AG04450 (cell line): ENCODE measurements at regions not wholly inside any gene's neighbourhood (a gene's known extent, or its start where the extent isn't known, plus 50 kb on each side); places are given as distances from the start of the nearest gene placed in this dataset.
A peak's percentile ranks its signal among the peaks of the same experiment; 100 is the strongest.

Experiments used
- CTCF ChIA-PET: fragments of 300-600, 350-600 bp; formaldehyde crosslinking; extraction: SDS; loops from one replicate; lab custom pipeline; 2022; ENCODE audit warnings: antibody characterized with exemption, inconsistent platforms; lab: Charles Lee
- POLR2A ChIA-PET: fragments of 350-600 bp; formaldehyde crosslinking; extraction: SDS; loops from one replicate; lab custom pipeline; 2021; ENCODE audit warnings: antibody characterized with exemption, inconsistent platforms; lab: Yijun Ruan, JAX
- DNase-seq: peaks from one replicate; pipeline ENCODE4 v3.0.0-alpha.2; 2011; ENCODE audit warnings: low read depth, low spot score
- H3K27ac ChIP-seq: one replicate; pipeline ENCODE4 v1.5.1; 2012; ENCODE audit warnings: low read depth, low read length, control low read depth
- H3K27me3 ChIP-seq: one replicate; pipeline ENCODE4 v1.6.0; 2012; ENCODE audit warnings: low read length; ENCODE audit not compliant: control insufficient read depth, insufficient read depth
- H3K4me3 ChIP-seq: 2 replicates; pipeline ENCODE4 v1.5.1; 2011; ENCODE audit warnings: mild to moderate bottlenecking, low read depth, low read length, control low read depth
- H3K9me3 ChIP-seq: 2 replicates; pipeline ENCODE4 v1.5.1; 2012; ENCODE audit warnings: low read length; ENCODE audit not compliant: control insufficient read depth, insufficient read depth
- TF ChIP-seq, protein P1 (sequence below): IDR thresholded peaks from 2 replicates; pipeline ENCODE4 v1.5.1; 2011; ENCODE audit warnings: low read depth, low read length, control low read depth, inconsistent platforms

DNA sequence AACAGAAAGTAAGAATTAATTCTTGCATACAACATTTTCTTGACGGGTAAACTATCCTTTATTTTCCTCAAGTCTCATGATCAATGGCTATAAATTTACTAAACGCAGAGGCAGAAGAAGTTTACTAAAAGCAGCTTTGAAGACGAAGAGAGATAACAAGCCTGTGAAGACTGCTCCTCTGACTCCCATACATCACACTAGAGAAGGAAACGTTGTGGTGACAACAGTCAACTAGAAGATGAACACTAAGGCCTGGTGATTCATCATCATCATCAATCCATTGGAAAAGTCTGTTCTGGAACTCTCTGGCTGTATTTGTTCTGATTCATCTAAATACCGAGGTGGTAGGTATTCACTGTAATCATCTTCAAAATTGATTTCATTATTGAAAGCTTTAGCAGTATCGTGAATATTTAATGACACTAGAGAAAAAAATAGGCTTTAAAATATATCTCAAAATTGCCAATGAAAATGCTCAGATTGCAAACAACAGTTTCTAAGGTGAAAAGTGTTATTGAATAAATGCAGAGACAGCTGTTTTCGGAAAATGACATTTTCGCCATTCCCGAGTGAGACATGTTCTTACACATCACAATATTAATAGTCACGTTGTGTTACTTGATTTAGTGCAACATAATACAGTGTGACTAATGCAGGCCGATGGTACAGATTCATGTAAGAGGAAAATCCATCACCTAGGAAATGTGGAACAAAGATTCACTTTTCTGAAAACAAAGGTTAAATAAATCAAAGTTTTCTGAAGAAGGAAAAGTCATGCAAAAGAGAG is 260.5 kb downstream of the C12orf50 start:
- Histone ChIP-seq H3K9me3 (no peaks in the 10 kb centered on the region), H3K4me3 (no peak overlapping the region), H3K27me3 (no peaks in the 10 kb centered on the region), H3K27ac (no peak overlapping the region)
- TF ChIP-seq, protein P1, sequence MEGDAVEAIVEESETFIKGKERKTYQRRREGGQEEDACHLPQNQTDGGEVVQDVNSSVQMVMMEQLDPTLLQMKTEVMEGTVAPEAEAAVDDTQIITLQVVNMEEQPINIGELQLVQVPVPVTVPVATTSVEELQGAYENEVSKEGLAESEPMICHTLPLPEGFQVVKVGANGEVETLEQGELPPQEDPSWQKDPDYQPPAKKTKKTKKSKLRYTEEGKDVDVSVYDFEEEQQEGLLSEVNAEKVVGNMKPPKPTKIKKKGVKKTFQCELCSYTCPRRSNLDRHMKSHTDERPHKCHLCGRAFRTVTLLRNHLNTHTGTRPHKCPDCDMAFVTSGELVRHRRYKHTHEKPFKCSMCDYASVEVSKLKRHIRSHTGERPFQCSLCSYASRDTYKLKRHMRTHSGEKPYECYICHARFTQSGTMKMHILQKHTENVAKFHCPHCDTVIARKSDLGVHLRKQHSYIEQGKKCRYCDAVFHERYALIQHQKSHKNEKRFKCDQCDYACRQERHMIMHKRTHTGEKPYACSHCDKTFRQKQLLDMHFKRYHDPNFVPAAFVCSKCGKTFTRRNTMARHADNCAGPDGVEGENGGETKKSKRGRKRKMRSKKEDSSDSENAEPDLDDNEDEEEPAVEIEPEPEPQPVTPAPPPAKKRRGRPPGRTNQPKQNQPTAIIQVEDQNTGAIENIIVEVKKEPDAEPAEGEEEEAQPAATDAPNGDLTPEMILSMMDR: no peak
- DNase-seq: no peak
- ChIA-PET CTCF (no interaction called here), POLR2A (no interaction called here)

DNA sequence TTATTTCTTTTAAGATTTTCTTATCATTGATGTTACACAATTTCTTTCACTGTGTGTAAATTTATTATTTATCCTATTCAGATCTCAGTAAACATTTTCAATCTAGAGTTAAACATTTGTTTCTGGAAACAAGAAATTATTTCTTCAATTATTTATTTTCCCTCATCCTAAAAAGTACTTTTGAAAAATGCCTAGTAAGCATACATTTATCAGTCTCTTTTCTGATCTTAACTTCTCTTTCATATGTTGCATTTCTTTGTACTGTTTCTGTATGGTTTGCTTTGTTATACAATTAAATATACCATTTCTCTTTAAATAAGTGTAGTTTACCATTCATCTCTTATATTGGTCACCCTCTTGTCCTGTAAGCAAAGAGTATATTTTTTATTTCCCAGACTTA is 263.2 kb downstream of the C12orf50 start:
- ChIA-PET CTCF (no interaction called here), POLR2A (no interaction called here)
- no peak overlapping the region for H3K27ac ChIP-seq
- DNase-seq: no peak
- no peak overlapping the region for H3K4me3 ChIP-seq
- no peaks in the 10 kb centered on the region for H3K27me3 ChIP-seq
- TF ChIP-seq, protein P1: no peak
- H3K9me3 ChIP-seq: no peaks in the 10 kb centered on the region

DNA sequence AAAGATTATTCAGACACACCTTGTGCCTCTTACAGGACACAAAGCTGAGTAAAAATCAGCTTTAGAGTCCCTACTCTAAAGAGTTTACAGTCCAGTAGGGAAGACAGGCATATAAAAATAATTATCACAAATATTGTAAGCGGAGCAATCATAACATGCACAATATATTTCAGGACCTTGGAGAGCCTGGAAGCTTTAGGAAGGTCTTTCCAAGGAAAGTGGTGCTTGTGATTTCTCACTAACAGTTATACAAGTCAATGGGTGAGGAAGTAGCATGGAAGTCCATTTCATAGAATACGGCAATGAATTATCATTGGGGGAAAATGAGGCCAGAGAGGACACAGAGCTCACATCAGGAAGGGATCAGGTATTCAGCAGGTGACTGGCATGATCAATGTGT is 268.3 kb downstream of the C12orf50 start:
- H3K27ac ChIP-seq: no peak overlapping the region
- POLR2A ChIA-PET: no interaction called here
- TF ChIP-seq, protein P1: no peak
- no peak overlapping the region for H3K4me3 ChIP-seq
- CTCF ChIA-PET: interaction anchor here (0.6 to 1.3 kb wide), 2 partner anchors 11 to 1885 kb away, joined by 3 read pairs; no protein-coding TSS in a partner anchor
- no peaks in the 10 kb centered on the region for H3K27me3 ChIP-seq
- DNase-seq: no peak
- no peaks in the 10 kb centered on the region; the same call in 1 of the 2 replicates for H3K9me3 ChIP-seq

DNA sequence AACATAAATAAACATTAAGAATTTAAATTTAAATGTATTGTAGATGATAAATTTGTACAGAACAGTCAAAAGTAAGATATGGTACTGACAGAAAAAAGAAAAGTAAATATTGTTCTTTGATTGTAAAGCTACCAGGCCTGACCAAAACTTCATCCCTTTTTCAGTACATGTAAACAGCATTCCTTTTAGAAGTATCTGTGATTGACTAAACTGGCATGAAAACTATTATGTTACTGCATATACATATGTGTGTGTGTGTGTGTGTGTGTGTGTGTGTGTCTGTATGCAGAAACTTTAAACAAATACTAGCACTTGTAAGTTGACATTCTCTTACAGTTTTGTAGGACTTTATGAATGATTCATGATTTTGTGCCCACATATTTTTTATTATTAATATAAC is 270.9 kb downstream of the C12orf50 start:
- CTCF ChIA-PET: no interaction called here
- Histone ChIP-seq H3K9me3 (no peaks in the 10 kb centered on the region; the same call in 1 of the 2 replicates), H3K27me3 (no peaks in the 10 kb centered on the region), H3K4me3 (no peak overlapping the region), H3K27ac (no peak overlapping the region)
- no peak for DNase-seq
- TF ChIP-seq, protein P1: no peak
- POLR2A ChIA-PET: no interaction called here

DNA sequence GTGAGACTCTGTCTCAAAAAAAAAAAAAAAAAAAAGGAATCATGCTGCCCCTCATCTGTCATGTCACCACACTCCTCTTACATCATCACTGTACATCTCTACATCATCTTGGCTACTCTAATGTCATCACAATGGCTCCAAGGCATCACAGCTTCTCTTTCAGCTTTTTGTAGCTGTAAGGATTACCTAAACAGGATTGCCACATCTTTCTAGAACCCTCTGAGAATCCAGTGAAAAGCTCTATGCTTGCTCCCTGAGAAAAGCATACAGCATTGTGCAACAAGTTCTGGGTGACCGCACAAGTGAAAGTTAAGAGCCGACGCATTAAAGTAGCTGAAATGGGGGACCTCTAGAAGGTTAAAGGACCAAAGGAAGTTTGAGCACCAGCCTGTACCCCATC is 272.5 kb downstream of the C12orf50 start:
- ChIA-PET CTCF (no interaction called here), POLR2A (interaction anchor here (0.7 to 0.8 kb wide), 2 partner anchors 20 to 56 kb away, joined by 5 to 8 read pairs; no protein-coding TSS in a partner anchor)
- Histone ChIP-seq H3K27me3 (no peaks in the 10 kb centered on the region), H3K27ac (peak overlapping the region; percentile 66), H3K4me3 (no peak overlapping the region), H3K9me3 (no peaks in the 10 kb centered on the region; the same call in 1 of the 2 replicates)
- TF ChIP-seq, protein P1: no peak
- DNase-seq: no peak
